ENCODE measurements at regions not wholly inside any gene's neighbourhood (a gene's known extent, or its start where the extent isn't known, plus 50 kb on each side); places are given as distances from the start of the nearest gene placed in this dataset.

DNA sequence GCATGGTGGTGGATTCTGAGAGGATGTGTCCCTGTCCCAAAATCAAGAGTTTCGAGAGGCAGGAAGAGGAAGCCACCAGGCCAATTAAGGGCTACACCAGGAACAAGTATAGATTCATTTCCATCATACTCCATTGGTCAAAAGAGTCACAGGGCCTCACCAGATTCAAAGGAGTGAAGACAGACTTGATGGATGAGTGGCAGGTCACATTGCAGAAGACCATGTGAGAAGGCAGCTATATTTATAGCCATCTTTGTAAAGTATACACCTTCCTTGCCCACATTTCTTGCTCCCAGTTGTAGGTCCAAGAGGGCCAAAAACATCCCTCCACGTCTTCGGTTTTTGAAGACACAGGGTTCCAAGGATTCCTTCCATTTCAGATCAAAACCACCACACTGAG, 406.0 kb downstream of the BCOR start:
- TF ChIP-seq EZH2phosphoT487 (IDR thresholded peaks at IDR 0.05; ENCODE audit: insufficient read depth, low read depth) (no peak), EZH2 (IDR thresholded peaks at IDR 0.05; ENCODE audit: insufficient read depth, poor library complexity, severe bottlenecking) (no peak)
